Gastroesophageal sphincter (tissue), 3 donors: ENCODE measurements at regions not wholly inside any gene's neighbourhood (a gene's known extent, or its start where the extent isn't known, plus 50 kb on each side); places are given as distances from the start of the nearest gene placed in this dataset.

Source experiments
- EP300 ChIP-seq: sonication (generic); formaldehyde crosslinking; IDR thresholded peaks from one replicate; pipeline ENCODE4 v1.6.1; 2017; ENCODE audit warnings: antibody characterized with exemption, mild to moderate bottlenecking
- POLR2A ChIP-seq, 2 donors: fragments of 450-650 bp; IDR thresholded peaks; one replicate each; pipeline ENCODE4 v1.6.1; 2017; ENCODE audit warnings: antibody characterized with exemption in 2 of 2, mild to moderate bottlenecking in 2 of 2, moderate library complexity in 1 of 2
- TF ChIP-seq, protein P1 (sequence below), 4 experiments: fragments of 200-600 bp in 2 of 4; fragments of 450-650 bp in 2 of 4; sonication (generic) in 1 of 4; IDR thresholded peaks; one replicate each; pipeline ENCODE4 v1.5.1; 2017 to 2019; ENCODE audit warnings: antibody characterized with exemption in 4 of 4, mild to moderate bottlenecking in 2 of 4, moderate library complexity in 2 of 4

DNA sequence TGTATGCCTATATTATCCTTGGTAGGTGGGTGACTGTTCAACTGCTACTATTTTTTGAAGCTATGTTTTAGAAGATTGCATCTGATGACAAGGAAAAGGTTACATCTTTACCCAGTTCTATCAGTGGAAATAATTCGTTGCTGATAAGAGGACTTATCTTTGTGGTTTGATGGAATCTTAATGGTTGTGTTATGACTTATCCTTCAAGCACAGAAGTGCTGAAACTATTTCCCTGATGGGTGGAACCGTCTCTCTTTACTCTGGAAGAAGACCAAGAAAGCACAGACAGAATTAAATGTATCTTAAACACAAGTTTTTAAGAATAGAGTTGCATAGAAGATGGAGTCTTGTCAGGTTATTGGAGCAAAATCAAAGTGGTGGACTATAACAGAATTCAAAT is 437.7 kb upstream of the KAZN start:
- TF ChIP-seq POLR2A (IDR thresholded peaks at IDR 0.05) (no peak), EP300 (no peak)
- TF ChIP-seq, protein P1, sequence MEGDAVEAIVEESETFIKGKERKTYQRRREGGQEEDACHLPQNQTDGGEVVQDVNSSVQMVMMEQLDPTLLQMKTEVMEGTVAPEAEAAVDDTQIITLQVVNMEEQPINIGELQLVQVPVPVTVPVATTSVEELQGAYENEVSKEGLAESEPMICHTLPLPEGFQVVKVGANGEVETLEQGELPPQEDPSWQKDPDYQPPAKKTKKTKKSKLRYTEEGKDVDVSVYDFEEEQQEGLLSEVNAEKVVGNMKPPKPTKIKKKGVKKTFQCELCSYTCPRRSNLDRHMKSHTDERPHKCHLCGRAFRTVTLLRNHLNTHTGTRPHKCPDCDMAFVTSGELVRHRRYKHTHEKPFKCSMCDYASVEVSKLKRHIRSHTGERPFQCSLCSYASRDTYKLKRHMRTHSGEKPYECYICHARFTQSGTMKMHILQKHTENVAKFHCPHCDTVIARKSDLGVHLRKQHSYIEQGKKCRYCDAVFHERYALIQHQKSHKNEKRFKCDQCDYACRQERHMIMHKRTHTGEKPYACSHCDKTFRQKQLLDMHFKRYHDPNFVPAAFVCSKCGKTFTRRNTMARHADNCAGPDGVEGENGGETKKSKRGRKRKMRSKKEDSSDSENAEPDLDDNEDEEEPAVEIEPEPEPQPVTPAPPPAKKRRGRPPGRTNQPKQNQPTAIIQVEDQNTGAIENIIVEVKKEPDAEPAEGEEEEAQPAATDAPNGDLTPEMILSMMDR (IDR thresholded peaks at IDR 0.05): no peak
